Embryonic facial prominence (tissue), 1 donor: ENCODE measurements at regions not wholly inside any gene's neighbourhood (a gene's known extent, or its start where the extent isn't known, plus 50 kb on each side); places are given as distances from the start of the nearest gene placed in this dataset.
"Not testable (repeated sequence)": the region's sequence is repeated elsewhere in the genome, so short reads cannot be mapped to it uniquely, and the experiment has no call there.

Experiments used
- DNase-seq: peaks from one replicate; pipeline ENCODE4 v3.0.0-alpha.2; 2016; ENCODE audit errors: extremely low spot score

DNA sequence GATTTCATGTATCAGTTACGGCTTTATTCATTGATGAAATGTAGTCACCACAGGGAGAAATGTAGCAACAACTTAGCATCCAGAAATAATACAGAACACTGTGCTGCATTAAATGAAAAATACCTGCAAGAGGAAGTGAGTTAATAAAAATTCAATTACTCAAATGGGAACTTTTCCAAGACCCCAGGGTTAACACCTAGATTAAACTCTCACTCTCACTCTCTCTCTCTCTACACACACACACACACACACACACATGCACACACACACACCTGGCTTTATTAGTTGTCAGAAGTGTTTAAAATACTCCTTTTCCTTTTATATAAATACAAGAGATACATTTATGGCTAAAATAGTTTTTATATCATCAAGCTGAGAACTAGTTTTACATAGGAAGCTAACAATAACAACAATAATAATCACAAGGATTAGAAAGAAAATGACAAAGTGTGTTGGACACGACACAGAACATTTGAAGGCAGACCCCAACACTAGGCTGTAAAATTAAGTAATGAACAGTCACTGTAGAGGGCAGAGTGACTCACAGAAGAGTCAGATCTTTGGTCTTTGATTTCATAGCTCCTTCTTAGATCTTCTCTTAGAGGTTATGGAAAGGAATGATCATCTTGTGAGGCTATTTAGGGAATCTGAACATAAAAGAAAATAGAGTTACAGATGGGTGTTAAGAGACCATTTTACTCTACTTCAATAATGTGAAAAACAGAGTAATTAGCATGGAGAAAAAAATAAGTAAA is 1266.0 kb upstream of the ADGRL2 start:
- no peak for DNase-seq

DNA sequence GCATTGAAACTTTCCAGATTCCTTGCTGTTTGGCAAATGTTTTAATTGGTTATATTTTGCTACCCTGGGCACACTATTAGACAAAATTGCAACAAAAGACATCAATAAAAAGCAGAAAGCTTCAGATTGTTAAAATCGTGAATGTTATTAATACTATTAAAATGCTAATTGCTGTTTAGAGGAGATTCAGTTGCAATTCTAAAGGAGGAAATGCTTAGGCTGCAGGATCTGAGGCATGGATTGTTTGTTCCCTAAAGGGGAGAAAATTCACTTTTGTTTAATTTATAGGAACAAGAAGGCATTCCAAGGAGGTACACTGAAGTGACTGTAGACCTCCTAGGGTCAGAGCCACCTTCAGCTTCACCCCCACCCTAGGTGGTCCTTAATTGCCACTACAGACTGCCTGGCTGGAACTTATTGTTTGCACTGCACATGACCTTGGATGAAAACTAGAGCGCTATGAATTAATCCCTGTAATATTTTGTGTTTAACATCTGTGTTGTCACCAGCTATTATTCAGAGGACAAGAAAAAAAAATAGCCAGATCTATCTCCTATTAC is 1266.9 kb upstream of the ADGRL2 start:
- no peak for DNase-seq

DNA sequence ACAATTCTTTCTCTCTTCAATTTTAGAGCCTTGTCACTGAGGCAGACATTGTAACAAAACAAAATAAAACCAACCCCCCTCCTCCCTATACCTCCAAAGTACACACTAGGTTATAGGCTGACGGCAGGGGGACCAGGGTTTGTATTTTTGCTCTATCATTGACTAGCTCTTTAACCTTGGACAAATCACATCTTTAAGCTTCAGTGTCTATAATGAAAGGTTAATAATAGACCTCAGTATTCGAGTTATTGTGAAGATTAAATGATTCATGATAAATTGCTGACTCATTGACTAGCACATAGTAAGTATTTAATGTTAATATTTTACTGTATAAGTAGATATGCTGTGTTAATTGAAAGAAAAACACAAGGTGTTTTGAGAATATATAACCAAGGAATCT is 1267.6 kb upstream of the ADGRL2 start:
- DNase-seq, result no peak

DNA sequence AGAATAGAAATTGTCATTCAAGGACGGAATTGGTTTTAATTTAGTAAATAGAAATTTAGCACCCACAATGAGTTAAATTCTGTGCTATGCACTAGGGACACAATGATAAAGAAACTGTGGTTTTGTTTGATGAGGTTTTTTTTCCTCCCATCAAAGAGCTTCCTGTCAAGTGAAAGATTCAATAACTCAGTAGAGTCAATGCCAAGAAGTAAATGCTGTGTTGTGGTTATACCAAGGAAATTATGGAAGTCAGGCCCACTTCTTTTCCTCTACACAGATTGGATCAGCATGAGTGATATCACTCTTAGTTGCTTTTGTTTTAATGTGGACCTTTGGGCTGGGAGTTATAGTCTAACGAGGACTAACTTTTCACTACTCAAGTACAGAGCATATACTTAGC is 1269.6 kb upstream of the ADGRL2 start:
- DNase-seq, result no peak

DNA sequence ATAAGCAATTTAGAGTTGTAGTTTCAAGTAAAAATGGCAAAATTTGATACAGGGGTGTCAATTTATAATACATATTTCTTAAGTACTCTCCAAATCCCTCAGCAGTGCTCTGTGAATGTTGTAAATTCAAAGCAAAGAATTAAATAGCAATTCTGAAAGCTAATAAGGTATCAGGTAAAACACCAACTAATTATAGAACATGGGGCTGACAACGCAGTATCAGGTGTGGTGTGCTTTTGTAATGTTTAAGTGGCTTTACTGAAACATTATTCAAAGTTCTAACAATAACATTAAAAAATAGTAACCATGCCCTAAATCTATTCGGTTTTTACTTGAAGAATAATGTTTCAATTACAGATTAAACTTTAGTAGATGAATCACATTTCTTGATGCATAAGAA is 1271.2 kb upstream of the ADGRL2 start:
- no peak for DNase-seq

DNA sequence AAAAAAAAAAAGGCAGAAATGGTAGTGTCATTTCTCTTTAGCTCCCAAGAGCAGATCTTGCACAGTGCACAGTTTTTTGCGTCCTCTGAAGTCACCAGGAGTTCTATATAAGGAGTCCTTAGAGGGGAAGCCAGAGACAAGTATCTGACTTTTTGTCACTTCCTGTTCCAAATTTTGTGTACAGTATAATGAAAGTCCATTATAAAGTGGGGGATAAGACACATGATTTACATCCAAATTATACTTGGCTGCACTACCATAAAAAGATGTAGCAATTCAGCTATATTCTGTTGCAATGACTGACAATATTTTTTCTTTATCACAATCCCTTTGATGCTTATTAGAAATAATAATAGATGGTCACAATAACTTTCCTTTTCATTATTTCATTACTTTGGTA is 1276.9 kb upstream of the ADGRL2 start:
- DNase-seq, result no peak

DNA sequence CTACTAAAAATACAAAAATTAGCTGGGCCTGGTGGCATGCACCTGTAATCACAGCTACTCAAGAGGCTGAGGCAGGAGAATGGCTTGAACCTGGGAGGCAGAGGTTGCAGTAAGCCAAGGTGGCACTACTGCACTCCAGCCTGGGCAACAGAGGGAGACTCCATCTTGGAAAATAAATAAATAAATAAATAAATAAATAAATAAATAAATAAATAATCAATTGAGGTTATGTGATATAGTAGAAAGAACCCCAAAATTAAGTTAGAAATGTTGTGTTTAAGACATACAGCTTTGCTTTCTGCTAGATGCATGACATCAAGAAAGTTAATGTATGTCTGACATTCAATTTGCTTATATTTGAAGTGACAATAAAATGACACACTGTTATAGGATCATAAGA is 1277.7 kb upstream of the ADGRL2 start:
- DNase-seq, result not testable (repeated sequence)

DNA sequence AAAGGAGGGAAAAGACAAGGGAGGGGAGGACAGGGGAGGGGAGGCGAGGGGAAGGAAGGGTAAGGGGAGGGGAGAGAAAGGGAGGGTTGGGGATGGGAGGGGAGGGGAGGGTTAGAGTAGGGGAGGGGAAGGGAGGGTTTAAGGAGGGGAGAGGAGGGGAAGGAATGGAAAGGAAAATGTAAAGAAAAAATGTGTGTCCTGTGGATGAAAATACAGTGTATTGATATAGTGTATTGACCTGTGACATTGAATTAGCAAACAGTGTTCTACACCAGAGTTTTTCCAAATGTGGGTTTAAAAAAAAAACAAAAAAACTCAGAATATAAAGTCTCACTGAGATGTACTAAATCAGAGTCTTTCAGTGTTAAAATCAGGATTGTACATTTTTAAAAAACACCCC is 1279.8 kb upstream of the ADGRL2 start:
- DNase-seq, result no peak

DNA sequence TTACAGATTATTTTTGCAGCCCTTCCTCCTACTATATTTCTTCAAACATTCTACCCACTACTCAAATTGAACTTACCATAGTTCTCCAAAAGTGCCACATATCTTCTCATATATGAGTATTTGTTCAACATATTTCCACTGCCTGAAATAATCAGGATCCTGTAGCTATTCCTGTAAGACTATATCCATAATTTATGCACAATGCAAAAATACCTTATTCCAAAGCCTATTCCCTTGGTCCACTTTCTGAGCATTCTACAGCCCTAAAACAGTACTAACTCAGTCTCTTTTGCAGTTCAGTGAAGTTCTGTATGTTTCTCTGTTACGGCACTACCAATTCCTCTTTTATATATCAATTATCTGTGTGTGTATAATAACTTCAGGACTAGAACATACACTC is 1283.7 kb upstream of the ADGRL2 start:
- DNase-seq, result no peak

DNA sequence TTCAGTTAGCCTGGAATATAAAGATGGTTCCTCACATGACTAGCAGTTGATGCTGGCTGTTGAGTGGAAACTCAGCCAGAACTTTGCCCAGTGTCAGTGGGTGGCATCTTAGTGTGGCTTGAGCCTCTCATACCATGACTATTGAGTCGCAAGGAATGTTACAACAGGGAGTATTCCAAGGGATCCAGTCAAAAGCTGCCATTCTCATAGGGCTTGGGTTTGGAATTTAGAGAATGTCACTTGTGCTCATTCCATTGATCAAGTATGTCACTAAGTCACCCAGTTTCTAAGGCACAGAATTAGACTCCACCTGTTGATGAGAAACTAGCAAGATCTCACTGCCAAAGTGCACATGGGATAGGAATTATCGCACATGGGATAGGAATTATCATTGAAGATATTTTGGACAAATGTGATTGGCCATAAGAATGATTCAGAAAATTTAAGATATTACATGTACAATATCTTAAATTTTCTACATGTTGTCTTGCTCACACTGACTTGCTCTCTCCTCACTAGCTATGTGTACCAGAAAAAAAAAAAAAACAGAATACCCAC is 1290.7 kb upstream of the ADGRL2 start:
- no peak for DNase-seq

DNA sequence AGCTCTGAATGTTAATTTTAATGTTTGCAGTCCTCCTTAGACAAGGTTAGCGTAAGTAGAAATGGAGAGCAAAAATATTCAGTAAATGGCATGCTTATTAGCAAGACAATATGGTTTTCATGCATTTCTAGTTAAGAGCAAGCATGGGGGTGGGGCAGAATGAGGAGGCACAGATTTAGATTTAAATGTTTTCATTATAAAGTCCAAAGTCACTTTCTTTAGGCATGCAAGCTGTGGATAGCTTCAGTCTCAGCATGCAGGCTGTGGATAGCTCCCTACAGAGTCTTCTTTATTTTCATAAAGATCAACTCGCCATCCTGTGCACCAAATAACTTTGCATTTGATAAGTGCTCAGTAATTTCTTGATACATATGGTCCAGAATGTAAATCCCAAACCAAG is 1294.5 kb upstream of the ADGRL2 start:
- no peak for DNase-seq

DNA sequence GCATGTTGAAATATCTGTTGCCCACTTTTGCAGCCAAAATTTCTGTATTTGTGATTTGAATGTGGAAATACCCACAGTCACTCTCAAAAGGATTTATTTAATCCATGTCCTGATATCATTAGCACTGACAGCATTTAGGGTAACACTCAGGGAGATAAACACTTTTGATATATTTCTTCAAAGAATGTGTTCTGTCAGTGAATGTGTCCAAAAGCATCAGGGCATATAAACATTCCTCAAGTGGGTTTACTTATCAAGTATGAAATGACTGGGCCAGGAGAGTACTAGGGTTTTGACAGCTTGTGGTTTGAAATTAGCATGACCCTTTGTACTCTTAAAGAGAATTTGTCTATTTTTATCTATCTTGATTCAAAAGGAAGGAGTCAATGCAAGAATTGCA is 1302.1 kb upstream of the ADGRL2 start:
- no peak for DNase-seq

DNA sequence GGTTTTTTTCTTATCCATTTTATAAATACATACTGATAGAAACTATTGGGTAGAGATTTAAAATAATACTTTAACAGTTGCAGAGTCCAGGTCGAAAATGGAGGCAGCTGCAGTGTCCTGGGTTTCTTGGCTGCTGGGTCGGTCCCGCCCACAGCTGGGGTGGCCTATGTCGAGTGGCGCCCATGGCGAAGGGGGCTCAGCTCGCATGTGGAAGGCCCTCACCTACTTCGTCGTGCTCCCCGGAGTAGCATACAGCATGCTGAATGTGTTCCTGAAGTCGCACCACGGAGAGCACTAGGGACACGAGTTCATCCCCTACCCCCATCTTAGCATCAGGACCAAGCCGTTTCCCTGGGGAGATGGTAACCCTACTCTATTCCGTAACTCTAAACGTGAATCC is 1304.9 kb upstream of the ADGRL2 start:
- no peak for DNase-seq

DNA sequence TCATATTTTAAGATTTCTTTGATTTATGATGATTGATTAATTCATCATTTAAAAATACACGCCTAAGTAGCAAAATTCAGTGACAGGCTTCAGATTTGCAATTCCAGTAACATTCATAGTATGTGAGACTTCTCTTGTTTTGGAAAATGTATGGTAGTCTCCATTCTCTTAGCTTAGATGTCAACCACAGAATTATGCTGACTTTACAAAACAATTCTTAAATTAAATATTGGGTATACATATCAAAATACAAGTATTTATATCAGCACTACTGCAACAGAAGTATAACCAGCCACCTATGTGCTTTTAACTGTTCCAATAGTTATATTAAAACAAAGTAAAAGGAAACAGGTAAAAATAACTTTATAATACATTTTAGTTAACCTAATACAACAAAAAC is 1328.6 kb upstream of the ADGRL2 start:
- DNase-seq, result no peak

DNA sequence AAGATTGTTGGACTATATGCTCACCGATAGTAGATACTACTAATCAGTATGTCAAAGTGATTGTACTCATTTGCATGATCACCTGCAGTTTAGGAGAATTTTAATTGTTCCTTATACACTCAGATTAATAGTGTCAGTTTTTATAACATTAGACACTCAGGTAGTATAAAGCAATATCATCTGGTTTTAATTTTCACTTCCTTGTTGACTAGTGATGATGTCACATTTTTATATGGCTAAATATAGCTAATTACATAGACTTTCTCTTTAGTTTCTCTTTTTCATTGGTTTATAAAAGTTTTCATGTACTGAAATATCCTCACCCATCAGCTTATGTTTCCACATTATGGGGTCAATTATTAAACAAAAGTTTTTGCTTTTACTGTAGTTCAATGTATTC is 1332.4 kb upstream of the ADGRL2 start:
- DNase-seq, result no peak

DNA sequence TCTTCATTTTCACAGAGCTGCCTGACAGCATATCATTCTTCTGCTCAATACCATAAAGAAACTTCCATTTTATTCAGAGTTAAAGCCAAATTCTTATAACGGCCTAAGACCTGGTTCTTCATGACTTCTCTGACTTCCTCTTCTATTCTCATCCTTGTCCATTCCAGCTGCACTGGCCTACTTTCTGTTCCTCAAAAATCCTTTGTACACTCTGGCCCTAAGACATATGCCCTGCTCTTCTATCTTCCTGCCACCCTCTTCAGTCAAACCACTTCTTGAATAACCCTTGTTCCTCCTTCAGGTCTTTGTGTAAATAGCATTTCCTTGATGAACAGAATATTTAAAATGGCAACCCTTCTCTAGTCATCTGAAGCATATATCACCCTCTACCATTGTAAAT is 1338.7 kb upstream of the ADGRL2 start:
- no peak for DNase-seq

DNA sequence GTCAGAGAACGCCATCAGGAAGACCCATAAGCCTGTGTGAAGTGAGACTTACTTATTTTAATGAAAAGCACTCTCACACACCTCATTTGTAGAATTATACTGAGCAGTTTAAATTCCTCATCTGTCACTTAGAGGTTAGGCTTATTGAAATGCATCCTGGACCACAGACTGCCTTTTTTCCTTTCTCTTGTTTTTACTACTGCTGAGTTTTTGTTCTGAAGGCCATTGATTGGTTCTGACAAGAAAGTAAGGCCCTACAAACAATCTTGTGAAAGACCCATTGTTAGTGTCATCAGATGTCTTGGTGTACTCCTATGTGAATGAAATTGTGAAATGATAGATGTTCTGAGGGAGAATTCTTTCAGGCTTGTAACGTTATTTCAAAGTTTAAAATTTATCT is 1343.3 kb upstream of the ADGRL2 start:
- DNase-seq, result no peak

DNA sequence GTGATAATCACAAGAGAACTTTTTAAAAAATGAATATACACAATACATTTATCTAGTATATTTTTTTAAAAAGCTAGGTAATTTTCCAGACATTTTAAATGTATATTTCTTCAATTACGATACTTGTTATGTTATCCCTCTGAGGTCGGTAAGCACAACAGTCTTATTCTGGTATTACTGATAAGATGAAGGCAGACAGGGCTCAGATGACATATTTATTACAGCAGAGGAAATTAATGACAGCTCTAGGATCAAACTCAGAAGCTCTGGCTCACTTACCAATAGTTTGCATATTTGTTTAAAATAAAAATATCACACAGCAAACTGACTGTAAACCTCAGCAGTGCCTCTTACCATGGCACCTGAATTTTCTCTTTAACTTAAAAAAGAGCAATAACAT is 1347.0 kb upstream of the ADGRL2 start:
- DNase-seq, result no peak

DNA sequence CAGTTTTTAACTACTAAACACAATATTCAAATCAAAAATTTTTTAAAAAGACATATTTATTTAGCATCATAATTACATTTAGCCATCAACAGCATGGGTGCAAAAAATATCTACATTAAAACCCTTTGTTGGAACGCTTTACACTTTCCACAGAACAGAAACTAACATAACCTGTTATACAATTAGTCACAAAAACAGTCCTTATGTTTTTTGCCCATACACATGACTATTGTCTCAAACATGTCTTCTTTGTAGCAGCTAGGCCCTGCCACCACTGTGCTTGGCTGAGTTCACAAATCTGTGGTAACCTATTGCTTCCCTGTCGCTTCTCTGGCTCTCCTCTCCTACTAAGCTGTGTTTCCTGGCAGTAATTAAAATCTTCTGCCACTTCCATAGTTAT is 1350.0 kb upstream of the ADGRL2 start:
- no peak for DNase-seq

DNA sequence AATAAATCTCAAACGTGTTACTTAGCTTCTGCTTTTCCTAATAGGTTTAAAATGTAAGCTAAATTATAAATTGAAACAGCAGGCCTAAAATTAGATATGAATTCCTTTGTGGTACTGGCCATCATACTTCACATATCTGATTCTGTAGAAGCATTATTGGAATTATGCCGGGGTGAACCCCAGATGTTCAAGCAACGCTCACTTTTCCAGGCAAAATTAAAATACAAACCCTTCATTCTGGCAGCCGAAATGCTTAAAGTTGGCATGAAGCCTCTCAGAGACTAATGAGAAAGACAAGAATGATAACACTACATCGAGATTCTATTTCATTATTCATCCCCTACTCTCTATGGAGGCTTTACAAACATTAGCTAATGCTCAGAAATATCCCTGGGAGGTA is 1352.7 kb upstream of the ADGRL2 start:
- DNase-seq, result no peak

DNA sequence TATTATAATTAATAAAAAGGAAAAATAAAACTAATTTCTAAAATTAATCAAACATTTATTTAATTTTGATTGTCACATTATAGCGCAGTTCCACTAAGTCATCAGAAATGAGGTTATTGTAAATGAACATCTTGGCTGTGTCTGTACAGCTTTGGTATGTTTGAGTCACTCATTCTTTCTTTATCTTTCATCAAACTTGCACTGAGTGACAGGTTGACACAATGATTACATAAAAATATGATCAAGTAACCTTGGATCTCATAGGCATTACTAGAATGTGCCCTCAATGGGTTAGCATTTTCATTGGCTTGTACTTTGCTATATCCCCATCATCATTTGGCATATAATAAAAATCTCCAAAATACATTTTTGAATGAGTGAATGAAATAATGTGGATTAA is 1353.2 kb upstream of the ADGRL2 start:
- DNase-seq, result no peak

DNA sequence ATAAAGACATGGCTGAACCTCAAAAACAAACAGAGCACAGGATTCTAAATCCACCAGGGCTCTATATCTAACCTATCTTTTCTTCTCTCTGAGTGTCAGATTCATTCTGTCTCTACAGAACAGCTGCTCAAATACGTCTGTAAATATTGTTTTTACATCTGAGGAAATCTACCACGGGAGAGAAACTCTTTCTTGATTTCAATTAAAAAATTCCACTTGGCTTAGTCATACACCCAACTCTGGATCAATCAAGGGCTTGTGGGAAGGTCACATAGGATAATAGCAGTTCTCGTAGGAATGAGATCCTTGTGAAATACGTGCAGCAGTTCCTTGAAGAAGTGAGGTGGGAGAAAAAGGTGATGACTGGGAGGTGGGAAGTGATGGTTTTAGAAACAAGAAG is 1355.7 kb upstream of the ADGRL2 start:
- no peak for DNase-seq

DNA sequence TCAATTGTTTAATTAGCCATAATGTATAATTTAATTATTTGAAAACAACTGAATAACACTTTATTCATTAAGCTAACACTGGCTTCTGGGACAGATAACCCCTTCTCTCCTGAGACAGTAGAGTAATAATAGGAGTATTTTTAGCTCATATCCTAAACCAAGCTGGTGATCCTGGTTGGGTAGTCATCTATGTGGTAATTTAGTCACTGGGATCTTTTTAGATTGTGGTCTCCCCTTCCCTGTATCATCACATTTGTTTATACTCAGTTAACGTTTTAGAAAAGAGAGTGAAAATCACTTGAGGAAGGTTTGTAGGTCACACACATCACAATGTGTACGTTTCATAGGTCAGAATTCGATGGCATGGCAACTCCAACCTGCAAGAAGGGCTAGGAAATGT is 1356.6 kb upstream of the ADGRL2 start:
- DNase-seq, result no peak

DNA sequence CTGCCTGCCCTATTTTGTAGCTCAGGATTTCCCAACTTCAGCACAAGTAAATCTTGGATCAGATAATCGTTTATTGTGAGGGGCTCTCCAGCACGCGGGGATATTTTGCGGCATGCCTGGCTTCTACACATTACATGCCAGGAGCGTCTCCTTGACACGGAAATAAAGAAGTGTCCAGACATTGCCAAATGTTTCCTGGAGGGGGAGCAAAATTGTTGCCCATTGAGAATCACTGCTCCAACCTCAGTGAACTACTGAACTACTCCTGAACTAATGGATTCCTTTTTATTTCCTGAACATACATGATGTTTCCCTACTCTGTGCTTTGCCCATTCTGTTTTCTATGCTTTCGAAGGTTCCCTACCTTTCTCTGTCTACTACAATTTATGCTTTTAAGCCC is 1359.1 kb upstream of the ADGRL2 start:
- DNase-seq, result no peak
